ENCODE measurements at regions not wholly inside any gene's neighbourhood (a gene's known extent, or its start where the extent isn't known, plus 50 kb on each side); places are given as distances from the start of the nearest gene placed in this dataset.

DNA sequence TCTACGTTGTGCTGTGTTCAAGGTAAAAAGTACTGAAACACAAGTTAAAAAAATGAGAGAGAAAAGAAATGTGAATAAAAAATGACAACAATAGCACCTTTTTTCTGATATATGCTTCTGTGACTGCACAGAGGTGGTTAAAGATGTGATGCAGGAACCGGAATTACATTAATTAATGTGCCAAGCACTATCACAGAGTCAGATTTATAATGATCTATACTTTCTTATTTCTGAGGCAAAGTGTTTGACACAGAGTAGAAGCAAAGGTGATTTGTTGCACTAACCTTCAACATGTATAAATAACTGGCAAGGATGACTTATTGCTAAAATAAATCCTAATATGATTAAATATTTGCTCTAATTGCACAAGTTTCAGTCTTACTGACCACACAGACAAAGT lies 654.6 kb upstream of the SLITRK1 start:
- Histone ChIP-seq H3K4me3 (ENCODE audit: control extremely low read depth in 1 of 5, extremely low read depth in 1 of 5, insufficient read depth in 1 of 5, low read depth in 2 of 5, low read length in 4 of 5) (no peak overlapping the region), H3K9ac (ENCODE audit: low read length) (no peak overlapping the region), H3K4me2 (replicated peaks; ENCODE audit: low read depth, low read length, poor library complexity, severe bottlenecking) (no peak overlapping the region), H3K9me3 (ENCODE audit: control extremely low read depth in 1 of 3, control insufficient read depth in 2 of 3, insufficient read depth in 1 of 3, low read length in 2 of 3) (no peaks in the 10 kb centered on the region), H3K36me3 (replicated peaks in 1 of 2; ENCODE audit: control extremely low read depth in 1 of 2, control insufficient read depth in 1 of 2, extremely low read depth in 1 of 2, insufficient read depth in 2 of 2, low read length in 1 of 2) (no peaks in the 10 kb centered on the region), H3K4me1 (ENCODE audit: control insufficient read depth in 2 of 2, insufficient read depth in 2 of 2, low read length in 2 of 2) (no peaks in the 10 kb centered on the region), H4K20me1 (ENCODE audit: control insufficient read depth, insufficient read depth, low read length, poor library complexity, severe bottlenecking) (no peaks in the 10 kb centered on the region), H3K27ac (ENCODE audit: low read length in 2 of 2) (no peak overlapping the region), H3K79me2 (ENCODE audit: control insufficient read depth, insufficient read depth, low read length) (no peaks in the 10 kb centered on the region), H3K27me3 (replicated peaks in 1 of 4; ENCODE audit: control extremely low read depth in 1 of 4, control insufficient read depth in 3 of 4, insufficient read depth in 4 of 4, low read length in 3 of 4) (no peaks in the 10 kb centered on the region), H2AFZ (ENCODE audit: insufficient read depth, low read depth, low read length, poor library complexity, severe bottlenecking) (no peak overlapping the region)
- WGBS (ENCODE audit: insufficient coverage): no CpG with 5 or more reads among the region's 2 CpGs
- H3K27ac Mint-ChIP-seq: no peak overlapping the region
- no peaks in the 10 kb centered on the region for H3K27me3 Mint-ChIP-seq
- intact Hi-C loops (cut with micrococcal nuclease): no loop called here
- no peaks in the 10 kb centered on the region for H3K9me3 Mint-ChIP-seq (ENCODE audit: insufficient read depth)
- TF ChIP-seq EZH2 (IDR thresholded peaks at IDR 0.05; ENCODE audit: borderline replicate concordance, insufficient read depth, low read depth, low read length, poor library complexity, severe bottlenecking): no peak
- TF ChIP-seq, protein P1, sequence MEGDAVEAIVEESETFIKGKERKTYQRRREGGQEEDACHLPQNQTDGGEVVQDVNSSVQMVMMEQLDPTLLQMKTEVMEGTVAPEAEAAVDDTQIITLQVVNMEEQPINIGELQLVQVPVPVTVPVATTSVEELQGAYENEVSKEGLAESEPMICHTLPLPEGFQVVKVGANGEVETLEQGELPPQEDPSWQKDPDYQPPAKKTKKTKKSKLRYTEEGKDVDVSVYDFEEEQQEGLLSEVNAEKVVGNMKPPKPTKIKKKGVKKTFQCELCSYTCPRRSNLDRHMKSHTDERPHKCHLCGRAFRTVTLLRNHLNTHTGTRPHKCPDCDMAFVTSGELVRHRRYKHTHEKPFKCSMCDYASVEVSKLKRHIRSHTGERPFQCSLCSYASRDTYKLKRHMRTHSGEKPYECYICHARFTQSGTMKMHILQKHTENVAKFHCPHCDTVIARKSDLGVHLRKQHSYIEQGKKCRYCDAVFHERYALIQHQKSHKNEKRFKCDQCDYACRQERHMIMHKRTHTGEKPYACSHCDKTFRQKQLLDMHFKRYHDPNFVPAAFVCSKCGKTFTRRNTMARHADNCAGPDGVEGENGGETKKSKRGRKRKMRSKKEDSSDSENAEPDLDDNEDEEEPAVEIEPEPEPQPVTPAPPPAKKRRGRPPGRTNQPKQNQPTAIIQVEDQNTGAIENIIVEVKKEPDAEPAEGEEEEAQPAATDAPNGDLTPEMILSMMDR (IDR thresholded peaks at IDR 0.05): no peak
- no peak overlapping the region for H3K4me3 Mint-ChIP-seq
- POLR2A ChIA-PET: no interaction called here
- CTCF ChIA-PET: no interaction called here
- H3K4me1 Mint-ChIP-seq: no peaks in the 10 kb centered on the region
- DNase-seq (no peak), ATAC-seq (ENCODE audit: low read depth) (no peak)

DNA sequence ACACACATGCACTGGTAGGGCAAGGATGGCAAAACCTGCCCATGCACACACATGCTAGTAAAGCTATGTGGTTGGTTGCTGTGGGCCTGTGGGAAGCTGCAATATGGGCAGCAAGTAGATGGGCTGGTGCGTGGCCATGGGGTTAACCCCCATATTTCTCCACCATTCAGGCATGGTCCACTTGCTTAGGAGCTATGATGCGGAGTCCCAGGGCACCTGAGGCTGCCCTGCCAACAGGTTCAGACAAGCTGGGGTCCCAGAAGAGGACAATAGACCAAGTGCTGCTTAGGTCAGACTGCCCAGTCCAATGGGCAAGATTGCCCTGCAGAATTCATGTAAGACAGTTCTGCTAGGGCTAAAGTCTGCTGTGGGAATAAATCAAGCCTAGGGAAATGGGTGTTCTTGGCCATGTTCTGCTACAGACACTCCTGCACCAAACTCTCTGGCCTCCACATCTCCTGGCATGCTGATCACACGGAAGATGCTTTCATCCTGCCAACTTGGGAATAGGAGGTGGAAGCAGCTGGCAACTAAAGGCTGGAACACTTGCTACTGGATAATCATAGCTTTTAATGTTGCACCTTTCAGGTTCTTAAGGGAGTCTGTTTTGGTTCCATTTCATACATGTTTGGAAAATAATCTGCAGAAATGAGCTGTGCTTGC lies 646.3 kb upstream of the SLITRK1 start:
- Histone ChIP-seq H3K36me3 (replicated peaks in 1 of 2; ENCODE audit: control extremely low read depth in 1 of 2, control insufficient read depth in 1 of 2, extremely low read depth in 1 of 2, insufficient read depth in 2 of 2, low read length in 1 of 2) (no peaks in the 10 kb centered on the region), H2AFZ (ENCODE audit: insufficient read depth, low read depth, low read length, poor library complexity, severe bottlenecking) (no peak overlapping the region), H3K79me2 (ENCODE audit: control insufficient read depth, insufficient read depth, low read length) (no peaks in the 10 kb centered on the region), H3K27ac (ENCODE audit: low read length in 2 of 2) (no peak overlapping the region), H4K20me1 (ENCODE audit: control insufficient read depth, insufficient read depth, low read length, poor library complexity, severe bottlenecking) (no peaks in the 10 kb centered on the region), H3K4me3 (ENCODE audit: control extremely low read depth in 1 of 5, extremely low read depth in 1 of 5, insufficient read depth in 1 of 5, low read depth in 2 of 5, low read length in 4 of 5) (no peak overlapping the region), H3K9me3 (ENCODE audit: control extremely low read depth in 1 of 3, control insufficient read depth in 2 of 3, insufficient read depth in 1 of 3, low read length in 2 of 3) (peaks cover 0 to 8% (median 0%) of the 10 kb centered on the region in 3 donors), H3K9ac (ENCODE audit: low read length) (no peak overlapping the region), H3K4me2 (replicated peaks; ENCODE audit: low read depth, low read length, poor library complexity, severe bottlenecking) (no peak overlapping the region), H3K4me1 (ENCODE audit: control insufficient read depth in 2 of 2, insufficient read depth in 2 of 2, low read length in 2 of 2) (no peaks in the 10 kb centered on the region), H3K27me3 (replicated peaks in 1 of 4; ENCODE audit: control extremely low read depth in 1 of 4, control insufficient read depth in 3 of 4, insufficient read depth in 4 of 4, low read length in 3 of 4) (no peaks in the 10 kb centered on the region)
- Mint-ChIP-seq H3K4me3 (no peak overlapping the region), H3K27ac (no peak overlapping the region), H3K4me1 (no peaks in the 10 kb centered on the region), H3K27me3 (no peaks in the 10 kb centered on the region), H3K9me3 (ENCODE audit: insufficient read depth) (peaks cover 5% of the 10 kb centered on the region)
- POLR2A ChIA-PET: no interaction called here
- no peak for TF ChIP-seq EZH2 (IDR thresholded peaks at IDR 0.05; ENCODE audit: borderline replicate concordance, insufficient read depth, low read depth, low read length, poor library complexity, severe bottlenecking)
- TF ChIP-seq, protein P1 (IDR thresholded peaks at IDR 0.05): no peak
- DNase-seq (no peak), ATAC-seq (ENCODE audit: low read depth) (no peak)
- CTCF ChIA-PET: no interaction called here
- intact Hi-C loops (cut with micrococcal nuclease): no loop called here
- WGBS (ENCODE audit: insufficient coverage): 81% methylated on average over 2 of the region's 3 CpGs

Measured in B cell (primary cell).